HCT116 (cell line): ENCODE measurements at regions not wholly inside any gene's neighbourhood (a gene's known extent, or its start where the extent isn't known, plus 50 kb on each side); places are given as distances from the start of the nearest gene placed in this dataset.

ENCODE experiments used
- ATAC-seq: fragments of 200-7000 bp; cut with Tn5 transposase; 2 replicates; pipeline ENCODE4 v1.9.1; 2020; ENCODE audit warnings: mild to moderate bottlenecking, moderate library complexity
- BruUV-seq: library from RNA; stranded (reverse); fragments of 400-500 nt; replicated peaks from 2 replicates; lab custom pipeline; 2021; lab: Mats Ljungman, UMichigan
- CTCF ChIA-PET: fragments of 300-600 bp; sonication (Branson Sonifier 250); formaldehyde crosslinking; loops from one replicate; lab custom pipeline; 2021; ENCODE audit warnings: antibody characterized with exemption; lab: Charles Lee
- POLR2A ChIA-PET: fragments of 300-600, 350-600 bp; sonication (Branson Sonifier 250); formaldehyde crosslinking; loops from one replicate; lab custom pipeline; 2021; ENCODE audit warnings: antibody characterized with exemption; lab: Charles Lee
- RAD21 ChIA-PET, 2 experiments: fragments of 300-600 bp; sonication (Branson Sonifier 250); formaldehyde crosslinking; loops; one replicate each; lab custom pipeline; 2023; ENCODE audit warnings: low total read pairs in 2 of 2; ENCODE audit not compliant: uncharacterized antibody in 2 of 2, unreplicated experiment in 2 of 2, low non-redundant PET in 1 of 2; lab: Charles Lee
- DNase-seq: peaks from one replicate; pipeline ENCODE4 v3.0.0-alpha.2; 2010; ENCODE audit warnings: low read depth, low spot score
- H2AFZ ChIP-seq: fragments of 200-600 bp; shearing (Covaris generic), sonication (generic); 2 replicates; pipeline ENCODE4 v1.6.1; 2017; ENCODE audit warnings: low read depth, mixed run types, mixed read lengths, antibody characterized with exemption, low read length; ENCODE audit not compliant: poor library complexity, severe bottlenecking
- H3K27ac ChIP-seq: 2 replicates; pipeline ENCODE4 v1.5.1; 2012; ENCODE audit warnings: low read depth, low read length
- H3K27me3 ChIP-seq: fragments of 200-600 bp; sonication (generic); 2 replicates; pipeline ENCODE4 v1.6.1; 2016; ENCODE audit warnings: mixed run types, low read length, mixed read lengths; ENCODE audit not compliant: insufficient read depth
- H3K36me3 ChIP-seq, 2 experiments: fragments of 200-500 bp in 1 of 2; fragments of 200-600 bp in 1 of 2; sonication (Bioruptor generic) in 1 of 2; sonication (generic) in 1 of 2; 2 replicates each; pipeline versions ENCODE4 v1.5.1 to v1.6.1; 2014 to 2016; ENCODE audit warnings: low read length in 2 of 2, inconsistent platforms in 1 of 2, mixed read lengths in 1 of 2, mixed run types in 1 of 2; ENCODE audit not compliant: insufficient read depth in 2 of 2, control insufficient read depth in 1 of 2
- H3K4me1 ChIP-seq, 2 experiments: fragments of 200-600 bp in 1 of 2; sonication (generic) in 1 of 2; 2 replicates each; pipeline versions ENCODE4 v1.5.1 to v1.6.1; 2012 to 2017; ENCODE audit warnings: low read length in 2 of 2, inconsistent platforms in 1 of 2, mild to moderate bottlenecking in 1 of 2, mixed read lengths in 1 of 2, mixed run types in 1 of 2, moderate library complexity in 1 of 2; ENCODE audit not compliant: insufficient read depth in 2 of 2, control insufficient read depth in 1 of 2
- H3K4me2 ChIP-seq: fragments of 200-600 bp; sonication (generic); 2 replicates; pipeline ENCODE4 v1.6.1; 2017; ENCODE audit warnings: mixed run types, low read length, mixed read lengths
- H3K4me3 ChIP-seq, 2 experiments: fragments of 200-600 bp in 1 of 2; sonication (generic) in 1 of 2; replicated peaks in 1 of 2; 2 replicates each; pipeline ENCODE4 v1.5.1; 2011 to 2016; ENCODE audit warnings: low read length in 2 of 2, control low read depth in 1 of 2, low read depth in 1 of 2, mild to moderate bottlenecking in 1 of 2, mixed read lengths in 1 of 2, mixed run types in 1 of 2
- H3K79me2 ChIP-seq: fragments of 200-600 bp; sonication (generic); 2 replicates; pipeline ENCODE4 v1.6.1; 2017; ENCODE audit warnings: mild to moderate bottlenecking, mixed run types, low read length, moderate library complexity, mixed read lengths; ENCODE audit not compliant: insufficient read depth
- H3K9ac ChIP-seq: fragments of 200-600 bp; sonication (generic); 2 replicates; pipeline ENCODE4 v1.6.1; 2016; ENCODE audit warnings: low read length, mixed read lengths
- H3K9me2 ChIP-seq: fragments of 200-600 bp; sonication (generic), shearing (Covaris generic); 2 replicates; pipeline ENCODE4 v1.6.1; 2017; ENCODE audit warnings: mixed run types, mild to moderate bottlenecking, moderate library complexity; ENCODE audit not compliant: insufficient read depth
- H3K9me3 ChIP-seq, 2 experiments: fragments of 200-500 bp in 1 of 2; fragments of 200-600 bp in 1 of 2; sonication (Bioruptor generic) in 1 of 2; sonication (generic) in 1 of 2; 2 replicates each; pipeline ENCODE4 v1.6.1; 2014 to 2017; ENCODE audit warnings: low read length in 2 of 2, mixed read lengths in 2 of 2, inconsistent platforms in 1 of 2, low read depth in 1 of 2, mild to moderate bottlenecking in 1 of 2, mixed run types in 1 of 2, moderate library complexity in 1 of 2; ENCODE audit not compliant: control insufficient read depth in 1 of 2, insufficient read depth in 1 of 2
- H4K20me1 ChIP-seq: fragments of 200-600 bp; sonication (generic), shearing (Covaris generic); 2 replicates; pipeline ENCODE4 v1.6.1; 2017; ENCODE audit warnings: mixed run types, mild to moderate bottlenecking, moderate library complexity; ENCODE audit not compliant: insufficient read depth
- ATF3 ChIP-seq: IDR thresholded peaks from 2 replicates; pipeline ENCODE4 v1.6.1; 2012
- CEBPB ChIP-seq: IDR thresholded peaks from 2 replicates; pipeline ENCODE4 v1.6.1; 2012; ENCODE audit warnings: low read depth
- CTCF ChIP-seq, 3 experiments: fragments of 200-600 bp in 1 of 3; sonication (generic) in 1 of 3; IDR thresholded peaks in 2 of 3; conservative IDR thresholded peaks in 1 of 3; 2 replicates each; pipeline ENCODE4 v1.5.1; 2012 to 2017; ENCODE audit warnings: low read depth in 2 of 3, low read length in 2 of 3, antibody characterized with exemption in 1 of 3, borderline replicate concordance in 1 of 3, control low read depth in 1 of 3, mild to moderate bottlenecking in 1 of 3, mixed read lengths in 1 of 3, mixed run types in 1 of 3, moderate library complexity in 1 of 3; ENCODE audit not compliant: insufficient read depth in 1 of 3
- ELF1 ChIP-seq: IDR thresholded peaks from 2 replicates; pipeline ENCODE4 v1.6.1; 2012; ENCODE audit warnings: low read depth, borderline replicate concordance
- EZH2phosphoT487 ChIP-seq: fragments of 200-600 bp; IDR thresholded peaks from 2 replicates; pipeline ENCODE4 v1.6.1; 2018; ENCODE audit warnings: antibody characterized with exemption, borderline replicate concordance
- POLR2A ChIP-seq: IDR thresholded peaks from 2 replicates; pipeline ENCODE4 v1.7.0; 2011; ENCODE audit warnings: borderline replicate concordance; ENCODE audit not compliant: insufficient read depth, insufficient read length; ENCODE audit errors: extremely low read depth
- POLR2AphosphoS5 ChIP-seq: IDR thresholded peaks from 2 replicates; pipeline ENCODE4 v1.6.1; 2011; ENCODE audit warnings: mild to moderate bottlenecking, low read depth, low read length, moderate library complexity
- ZBTB33 ChIP-seq: IDR thresholded peaks from 2 replicates; pipeline ENCODE4 v1.6.1; 2011; ENCODE audit warnings: mild to moderate bottlenecking, low read length, moderate library complexity; ENCODE audit not compliant: insufficient replicate concordance; ENCODE audit errors: extremely low read depth
- intact Hi-C: fragments of 100-400 bp; cut with micrococcal nuclease; formaldehyde crosslinking; loops from 2 replicates; pipeline ENCODE4 v1.10.0; 2022

DNA sequence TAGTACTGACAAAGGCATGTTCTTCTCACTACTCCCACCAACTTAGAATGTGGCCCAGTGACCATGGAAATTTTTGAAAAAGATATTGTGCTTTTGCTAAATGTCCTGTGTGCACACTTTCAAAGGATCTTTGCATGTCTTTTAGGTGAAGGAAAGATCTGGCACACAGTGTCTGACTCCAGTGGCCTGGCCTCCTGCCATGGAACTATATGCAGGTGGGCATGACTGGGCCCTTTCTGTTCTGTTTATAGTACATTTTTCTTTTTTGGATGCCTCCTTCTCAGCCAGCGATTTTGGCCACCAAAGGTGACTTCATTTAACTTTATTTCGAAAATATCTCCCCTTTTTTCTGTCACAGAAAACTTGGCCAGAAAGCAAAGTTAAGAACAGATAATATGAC, 999.7 kb upstream of the PIK3C3 start:
- H3K9me2 ChIP-seq: no peaks in the 10 kb centered on the region
- H3K27me3 ChIP-seq: no peaks in the 10 kb centered on the region
- no peak overlapping the region for H3K27ac ChIP-seq
- H4K20me1 ChIP-seq: no peaks in the 10 kb centered on the region
- no peak overlapping the region for H3K9ac ChIP-seq
- H3K4me1 ChIP-seq: no peaks in the 10 kb centered on the region
- POLR2A ChIA-PET: no interaction called here
- no peaks in the 10 kb centered on the region for H3K79me2 ChIP-seq
- no peaks in the 10 kb centered on the region for H3K36me3 ChIP-seq
- CTCF ChIA-PET: no interaction called here
- RAD21 ChIA-PET: no interaction called here
- H3K4me3 ChIP-seq: no peak overlapping the region
- H2AFZ ChIP-seq: no peak overlapping the region
- TF ChIP-seq EZH2phosphoT487 (no peak), CEBPB (no peak), POLR2AphosphoS5 (no peak), CTCF (IDR thresholded peaks at IDR 0.05 in 2 of 3, conservative IDR thresholded peaks at IDR 0.05 in 1 of 3; ENCODE audit: borderline replicate concordance in 1 of 3, insufficient read depth in 1 of 3, low read depth in 2 of 3, low read length in 2 of 3) (no peak), POLR2A (no peak), ZBTB33 (no peak), ELF1 (no peak), ATF3 (no peak)
- no TSS peak for BruUV-seq
- ATAC-seq (no peak), DNase-seq (no peak)
- peaks cover 15 to 16% of the 10 kb centered on the region in 2 experiments; a peak in 2 of 4 replicates for H3K9me3 ChIP-seq
- no peak overlapping the region for H3K4me2 ChIP-seq
- intact Hi-C loops: no loop called here
